A673 (cell line): ENCODE measurements at regions not wholly inside any gene's neighbourhood (a gene's known extent, or its start where the extent isn't known, plus 50 kb on each side); places are given as distances from the start of the nearest gene placed in this dataset.

Experiments
- BruUV-seq: library from RNA; stranded (reverse); fragments of 400-500 nt; replicated peaks from 2 replicates; lab custom pipeline; 2021; lab: Mats Ljungman, UMichigan
- CTCF ChIA-PET: fragments of 300-600 bp; sonication (Branson Sonifier 250); formaldehyde crosslinking; loops from one replicate; lab custom pipeline; 2022; ENCODE audit warnings: antibody characterized with exemption; lab: Charles Lee
- POLR2A ChIA-PET: fragments of 300-600 bp; sonication (Branson Sonifier 250); formaldehyde crosslinking; loops from one replicate; lab custom pipeline; 2022; ENCODE audit warnings: antibody characterized with exemption; ENCODE audit not compliant: low non-redundant PET; lab: Charles Lee
- DNase-seq: peaks from one replicate; pipeline ENCODE4 v3.0.0-alpha.2; 2015; ENCODE audit warnings: low spot score
- H3K27ac ChIP-seq: fragments of 200-600 bp; sonication (generic); 2 replicates; pipeline ENCODE4 v1.5.1; 2016; ENCODE audit warnings: mixed run types, low read depth, mild to moderate bottlenecking, mixed read lengths, antibody characterized with exemption, low read length; ENCODE audit not compliant: poor library complexity, severe bottlenecking
- H3K27me3 ChIP-seq: fragments of 200-600 bp; sonication (generic); replicated peaks from 2 replicates; pipeline ENCODE4 v1.6.1; 2017; ENCODE audit warnings: mixed run types, low read depth, mild to moderate bottlenecking, mixed read lengths, antibody characterized with exemption, low read length; ENCODE audit not compliant: insufficient read depth, poor library complexity
- H3K36me3 ChIP-seq: fragments of 200-600 bp; sonication (generic); 2 replicates; pipeline ENCODE4 v1.6.1; 2016; ENCODE audit warnings: mixed run types, mild to moderate bottlenecking, mixed read lengths, antibody characterized with exemption, low read length; ENCODE audit not compliant: insufficient read depth, poor library complexity, severe bottlenecking
- H3K4me1 ChIP-seq: fragments of 200-600 bp; sonication (generic); 2 replicates; pipeline ENCODE4 v1.6.1; 2017; ENCODE audit warnings: mixed run types, mild to moderate bottlenecking, mixed read lengths, antibody characterized with exemption, low read length; ENCODE audit not compliant: insufficient read depth, poor library complexity, severe bottlenecking
- H3K4me3 ChIP-seq: fragments of 200-600 bp; sonication (generic); 2 replicates; pipeline ENCODE4 v1.5.1; 2016; ENCODE audit warnings: low read depth, mixed run types, mild to moderate bottlenecking, mixed read lengths, low read length; ENCODE audit not compliant: poor library complexity, severe bottlenecking
- H3K9me3 ChIP-seq: fragments of 200-600 bp; sonication (generic); 2 replicates; pipeline ENCODE4 v1.6.1; 2016; ENCODE audit warnings: mixed run types, low read depth, mild to moderate bottlenecking, mixed read lengths, antibody characterized with exemption, low read length; ENCODE audit not compliant: poor library complexity, severe bottlenecking
- EZH2 ChIP-seq: fragments of 200-600 bp; sonication (generic); IDR thresholded peaks from 2 replicates; pipeline ENCODE4 v1.6.1; 2017; ENCODE audit warnings: borderline replicate concordance, low read depth, mild to moderate bottlenecking, mixed read lengths, antibody characterized with exemption, low read length; ENCODE audit not compliant: poor library complexity, severe bottlenecking
- intact Hi-C: fragments of 100-400 bp; cut with micrococcal nuclease; formaldehyde crosslinking; loops from one replicate; pipeline ENCODE4 v1.10.0; 2022; ENCODE audit not compliant: unreplicated experiment
- TF ChIP-seq, protein P1 (sequence below): fragments of 300-800, 200-600 bp; sonication (generic); conservative IDR thresholded peaks from 2 replicates; pipeline ENCODE4 v1.5.1; 2017; ENCODE audit warnings: low read depth, mild to moderate bottlenecking, antibody characterized with exemption, low read length, moderate library complexity, mixed read lengths

DNA sequence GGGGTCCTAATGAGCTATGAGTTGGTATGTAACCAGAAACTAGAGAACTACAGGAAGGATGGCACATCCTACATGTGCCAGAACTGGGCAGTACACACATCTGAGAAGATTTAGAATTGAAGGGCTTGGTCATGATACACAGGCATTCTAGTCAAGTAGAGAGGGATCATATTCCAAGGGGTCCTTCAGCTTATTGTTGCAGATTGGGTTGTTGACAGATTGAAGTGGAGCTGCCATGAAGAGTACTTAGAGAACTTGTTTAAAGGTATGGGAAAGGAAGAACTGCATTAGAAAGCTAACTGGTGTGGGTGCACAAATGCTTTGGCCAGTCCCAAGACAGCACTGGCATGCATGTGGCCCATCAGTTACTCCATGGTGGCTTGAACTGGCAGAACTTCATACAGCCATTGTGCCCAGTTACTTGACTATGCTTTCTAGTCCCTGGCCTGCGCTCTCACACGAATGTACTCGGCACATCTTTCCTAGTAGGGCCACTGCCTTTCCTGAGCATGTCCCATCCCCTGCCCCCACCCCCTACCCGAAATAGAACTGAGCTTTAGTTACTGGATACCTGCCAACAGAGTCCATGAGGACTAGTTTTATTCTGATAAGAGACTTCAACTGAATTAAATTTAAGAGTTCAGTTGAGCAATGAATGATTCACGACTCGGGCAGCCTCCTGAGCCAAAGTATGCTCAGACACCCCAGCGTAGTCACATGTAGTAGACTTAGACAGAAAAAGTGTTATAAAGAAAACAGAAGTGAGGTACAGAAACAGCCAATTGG lies 64.0 kb downstream of the CCNG2 start:
- ChIA-PET POLR2A (no interaction called here), CTCF (no interaction called here)
- H3K36me3 ChIP-seq: no peaks in the 10 kb centered on the region
- H3K9me3 ChIP-seq: no peaks in the 10 kb centered on the region
- H3K4me1 ChIP-seq: no peaks in the 10 kb centered on the region
- TF ChIP-seq EZH2: no peak
- TF ChIP-seq, protein P1, sequence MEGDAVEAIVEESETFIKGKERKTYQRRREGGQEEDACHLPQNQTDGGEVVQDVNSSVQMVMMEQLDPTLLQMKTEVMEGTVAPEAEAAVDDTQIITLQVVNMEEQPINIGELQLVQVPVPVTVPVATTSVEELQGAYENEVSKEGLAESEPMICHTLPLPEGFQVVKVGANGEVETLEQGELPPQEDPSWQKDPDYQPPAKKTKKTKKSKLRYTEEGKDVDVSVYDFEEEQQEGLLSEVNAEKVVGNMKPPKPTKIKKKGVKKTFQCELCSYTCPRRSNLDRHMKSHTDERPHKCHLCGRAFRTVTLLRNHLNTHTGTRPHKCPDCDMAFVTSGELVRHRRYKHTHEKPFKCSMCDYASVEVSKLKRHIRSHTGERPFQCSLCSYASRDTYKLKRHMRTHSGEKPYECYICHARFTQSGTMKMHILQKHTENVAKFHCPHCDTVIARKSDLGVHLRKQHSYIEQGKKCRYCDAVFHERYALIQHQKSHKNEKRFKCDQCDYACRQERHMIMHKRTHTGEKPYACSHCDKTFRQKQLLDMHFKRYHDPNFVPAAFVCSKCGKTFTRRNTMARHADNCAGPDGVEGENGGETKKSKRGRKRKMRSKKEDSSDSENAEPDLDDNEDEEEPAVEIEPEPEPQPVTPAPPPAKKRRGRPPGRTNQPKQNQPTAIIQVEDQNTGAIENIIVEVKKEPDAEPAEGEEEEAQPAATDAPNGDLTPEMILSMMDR: no peak
- no TSS peak for BruUV-seq
- no peak overlapping the region for H3K4me3 ChIP-seq
- intact Hi-C loops: no loop called here
- DNase-seq: no peak
- no peak overlapping the region for H3K27ac ChIP-seq
- no peaks in the 10 kb centered on the region for H3K27me3 ChIP-seq

DNA sequence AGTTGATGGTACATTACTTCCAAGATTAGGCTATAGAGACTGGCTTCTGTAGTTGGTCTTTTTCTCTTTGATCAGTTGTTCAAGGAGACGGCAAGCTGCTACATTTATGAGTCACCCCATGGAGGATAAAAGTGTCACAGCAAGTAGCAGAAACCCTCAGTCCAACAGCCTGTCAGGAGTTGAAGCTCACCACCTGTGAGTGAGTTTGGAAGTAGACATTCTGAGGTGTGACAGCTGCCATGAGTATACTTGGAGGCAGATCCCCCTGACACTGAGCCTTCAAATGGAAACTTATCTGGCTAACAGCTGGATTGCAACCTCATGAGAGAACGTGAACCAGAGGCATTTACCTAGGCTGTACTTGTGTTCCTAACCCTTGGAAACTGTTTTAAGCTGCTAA lies 68.0 kb downstream of the CCNG2 start:
- Histone ChIP-seq H3K9me3 (no peaks in the 10 kb centered on the region), H3K27me3 (no peaks in the 10 kb centered on the region), H3K27ac (no peak overlapping the region), H3K36me3 (no peaks in the 10 kb centered on the region), H3K4me1 (no peaks in the 10 kb centered on the region), H3K4me3 (no peak overlapping the region)
- CTCF ChIA-PET: no interaction called here
- no TSS peak for BruUV-seq
- intact Hi-C loops: no loop called here
- DNase-seq: no peak
- POLR2A ChIA-PET: no interaction called here
- no peak for TF ChIP-seq EZH2
- TF ChIP-seq, protein P1: no peak

DNA sequence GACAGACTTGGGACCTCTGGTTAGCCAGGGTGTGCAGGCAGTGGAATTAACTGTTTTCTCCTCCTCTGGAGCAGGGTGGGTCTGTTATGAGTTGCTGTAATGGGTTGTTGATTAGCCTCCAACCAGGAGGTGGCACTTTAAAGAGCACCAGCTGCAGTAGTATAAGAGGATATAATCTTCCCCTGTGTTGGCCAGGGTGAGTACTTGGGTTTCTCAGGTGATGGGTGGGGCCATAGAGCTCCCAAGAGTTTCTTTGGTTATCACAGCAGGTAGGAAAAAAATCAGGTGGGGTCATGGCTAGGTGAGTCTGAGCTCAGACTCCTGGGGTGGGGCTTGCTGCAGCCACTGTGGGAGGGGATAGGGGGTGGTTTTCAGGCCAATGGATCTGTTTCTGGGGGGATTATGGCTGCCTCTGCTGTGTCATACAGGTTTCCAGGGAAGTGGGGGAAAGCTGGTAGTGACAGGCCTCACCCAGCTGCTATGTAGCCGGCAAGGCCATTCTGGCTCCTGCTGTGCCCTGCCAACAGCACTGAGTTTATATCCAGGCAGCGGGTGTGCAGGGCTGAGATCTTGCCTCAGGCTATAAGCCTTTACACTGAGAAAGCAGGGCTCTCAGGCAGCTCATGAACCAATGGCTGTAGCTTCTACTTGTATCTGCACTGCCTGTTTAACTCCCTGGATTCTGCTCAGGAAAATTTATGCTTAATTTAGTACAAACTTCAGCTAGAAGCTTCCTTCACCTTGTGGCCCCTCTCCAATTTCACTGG lies 70.1 kb downstream of the CCNG2 start:
- H3K9me3 ChIP-seq: no peaks in the 10 kb centered on the region
- ChIA-PET POLR2A (no interaction called here), CTCF (no interaction called here)
- H3K27me3 ChIP-seq: no peaks in the 10 kb centered on the region
- BruUV-seq: no TSS peak
- intact Hi-C loops: no loop called here
- no peaks in the 10 kb centered on the region for H3K4me1 ChIP-seq
- no peaks in the 10 kb centered on the region for H3K36me3 ChIP-seq
- DNase-seq: peak; percentile 14
- no peak overlapping the region for H3K27ac ChIP-seq
- TF ChIP-seq, protein P1: no peak
- TF ChIP-seq EZH2: no peak
- no peak overlapping the region for H3K4me3 ChIP-seq
